ENCODE measurements at regions not wholly inside any gene's neighbourhood (a gene's known extent, or its start where the extent isn't known, plus 50 kb on each side); places are given as distances from the start of the nearest gene placed in this dataset.

GRCh38 chr3:187930021-187930420 lies 184.8 kb upstream of the BCL6 start:
- H3K36me3 ChIP-seq (ENCODE audit: control insufficient read depth, insufficient read depth, low read length): no peaks in the 10 kb centered on the region
- H3K9ac ChIP-seq (ENCODE audit: low read length): no peak overlapping the region
- H3K27me3 ChIP-seq (ENCODE audit: control insufficient read depth, insufficient read depth, low read length): no peaks in the 10 kb centered on the region
- H3K9me3 ChIP-seq (ENCODE audit: control insufficient read depth, low read length): no peaks in the 10 kb centered on the region
- H3K4me3 ChIP-seq (ENCODE audit: low read length): no peak overlapping the region
- H3K4me1 ChIP-seq (ENCODE audit: control insufficient read depth, insufficient read depth, low read length): no peaks in the 10 kb centered on the region

GRCh38 chr3:187931101-187931500 lies 185.8 kb upstream of the BCL6 start:
- Histone ChIP-seq H3K27me3 (ENCODE audit: control insufficient read depth, insufficient read depth, low read length) (no peaks in the 10 kb centered on the region), H3K4me3 (ENCODE audit: low read length) (no peak overlapping the region), H3K9ac (ENCODE audit: low read length) (no peak overlapping the region), H3K4me1 (ENCODE audit: control insufficient read depth, insufficient read depth, low read length) (no peaks in the 10 kb centered on the region), H3K36me3 (ENCODE audit: control insufficient read depth, insufficient read depth, low read length) (no peaks in the 10 kb centered on the region), H3K9me3 (ENCODE audit: control insufficient read depth, low read length) (no peaks in the 10 kb centered on the region)

GRCh38 chr3:187931770-187932278 lies 186.6 kb upstream of the BCL6 start:
- H3K9me3 ChIP-seq (ENCODE audit: control insufficient read depth, low read length): no peaks in the 10 kb centered on the region
- no peaks in the 10 kb centered on the region for H3K27me3 ChIP-seq (ENCODE audit: control insufficient read depth, insufficient read depth, low read length)
- H3K36me3 ChIP-seq (ENCODE audit: control insufficient read depth, insufficient read depth, low read length): no peaks in the 10 kb centered on the region
- no peak overlapping the region for H3K9ac ChIP-seq (ENCODE audit: low read length)
- no peaks in the 10 kb centered on the region for H3K4me1 ChIP-seq (ENCODE audit: control insufficient read depth, insufficient read depth, low read length)
- no peak overlapping the region for H3K4me3 ChIP-seq (ENCODE audit: low read length)

GRCh38 chr3:187932530-187932929 lies 187.3 kb upstream of the BCL6 start:
- Histone ChIP-seq H3K27me3 (ENCODE audit: control insufficient read depth, insufficient read depth, low read length) (no peaks in the 10 kb centered on the region), H3K9me3 (ENCODE audit: control insufficient read depth, low read length) (no peaks in the 10 kb centered on the region), H3K4me1 (ENCODE audit: control insufficient read depth, insufficient read depth, low read length) (no peaks in the 10 kb centered on the region), H3K4me3 (ENCODE audit: low read length) (no peak overlapping the region), H3K9ac (ENCODE audit: low read length) (no peak overlapping the region), H3K36me3 (ENCODE audit: control insufficient read depth, insufficient read depth, low read length) (no peaks in the 10 kb centered on the region)

GRCh38 chr3:187935623-187936156 lies 190.4 kb upstream of the BCL6 start:
- no peaks in the 10 kb centered on the region for H3K9me3 ChIP-seq (ENCODE audit: control insufficient read depth, low read length)
- no peaks in the 10 kb centered on the region for H3K36me3 ChIP-seq (ENCODE audit: control insufficient read depth, insufficient read depth, low read length)
- no peak overlapping the region for H3K4me3 ChIP-seq (ENCODE audit: low read length)
- no peaks in the 10 kb centered on the region for H3K27me3 ChIP-seq (ENCODE audit: control insufficient read depth, insufficient read depth, low read length)
- no peaks in the 10 kb centered on the region for H3K4me1 ChIP-seq (ENCODE audit: control insufficient read depth, insufficient read depth, low read length)
- H3K9ac ChIP-seq (ENCODE audit: low read length): no peak overlapping the region

- no peaks in the 10 kb centered on the region for H3K9me3 ChIP-seq (ENCODE audit: control insufficient read depth, low read length)
- H3K4me1 ChIP-seq (ENCODE audit: control insufficient read depth, insufficient read depth, low read length): no peaks in the 10 kb centered on the region
- H3K4me3 ChIP-seq (ENCODE audit: low read length): no peak overlapping the region
- H3K27me3 ChIP-seq (ENCODE audit: control insufficient read depth, insufficient read depth, low read length): no peaks in the 10 kb centered on the region
- no peaks in the 10 kb centered on the region for H3K36me3 ChIP-seq (ENCODE audit: control insufficient read depth, insufficient read depth, low read length)
- no peak overlapping the region for H3K9ac ChIP-seq (ENCODE audit: low read length)
These were observed 191.4 kb upstream of the BCL6 start for GRCh38 chr3:187936676-187937075.

- H3K9me3 ChIP-seq (ENCODE audit: control insufficient read depth, low read length): no peaks in the 10 kb centered on the region
- H3K4me1 ChIP-seq (ENCODE audit: control insufficient read depth, insufficient read depth, low read length): peaks cover 6% of the 10 kb centered on the region
- no peaks in the 10 kb centered on the region for H3K36me3 ChIP-seq (ENCODE audit: control insufficient read depth, insufficient read depth, low read length)
These were observed 194.6 kb upstream of the BCL6 start for GRCh38 chr3:187939891-187940290.

GRCh38 chr3:187941135-187941847 lies 196.0 kb upstream of the BCL6 start:
- no peak overlapping the region for H3K4me3 ChIP-seq (ENCODE audit: low read length)
- no peaks in the 10 kb centered on the region for H3K9me3 ChIP-seq (ENCODE audit: control insufficient read depth, low read length)
- no peaks in the 10 kb centered on the region for H3K36me3 ChIP-seq (ENCODE audit: control insufficient read depth, insufficient read depth, low read length)
- no peak overlapping the region for H3K9ac ChIP-seq (ENCODE audit: low read length)
- H3K27me3 ChIP-seq (ENCODE audit: control insufficient read depth, insufficient read depth, low read length): no peaks in the 10 kb centered on the region
- H3K4me1 ChIP-seq (ENCODE audit: control insufficient read depth, insufficient read depth, low read length): peaks cover 6% of the 10 kb centered on the region

More at GRCh38 chr3:187939891-187940290, 194.6 kb upstream of the BCL6 start:
- H3K4me3 ChIP-seq (ENCODE audit: low read length): no peak overlapping the region
- H3K9ac ChIP-seq (ENCODE audit: low read length): no peak overlapping the region
- H3K27me3 ChIP-seq (ENCODE audit: control insufficient read depth, insufficient read depth, low read length): no peaks in the 10 kb centered on the region

- H3K4me3 ChIP-seq (ENCODE audit: low read length): no peak overlapping the region
- H3K36me3 ChIP-seq (ENCODE audit: control insufficient read depth, insufficient read depth, low read length): no peaks in the 10 kb centered on the region
These were observed 196.6 kb upstream of the BCL6 start for GRCh38 chr3:187941848-187942194.

GRCh38 chr3:187942658-187943241 lies 197.5 kb upstream of the BCL6 start:
- Histone ChIP-seq H3K4me3 (ENCODE audit: low read length) (no peak overlapping the region), H3K4me1 (ENCODE audit: control insufficient read depth, insufficient read depth, low read length) (peaks cover 6% of the 10 kb centered on the region), H3K9ac (ENCODE audit: low read length) (no peak overlapping the region), H3K27me3 (ENCODE audit: control insufficient read depth, insufficient read depth, low read length) (no peaks in the 10 kb centered on the region), H3K9me3 (ENCODE audit: control insufficient read depth, low read length) (no peaks in the 10 kb centered on the region), H3K36me3 (ENCODE audit: control insufficient read depth, insufficient read depth, low read length) (no peaks in the 10 kb centered on the region)

More at GRCh38 chr3:187941848-187942194, 196.6 kb upstream of the BCL6 start:
- H3K4me1 ChIP-seq (ENCODE audit: control insufficient read depth, insufficient read depth, low read length): peaks cover 6% of the 10 kb centered on the region
- no peak overlapping the region for H3K9ac ChIP-seq (ENCODE audit: low read length)
- H3K9me3 ChIP-seq (ENCODE audit: control insufficient read depth, low read length): no peaks in the 10 kb centered on the region
- H3K27me3 ChIP-seq (ENCODE audit: control insufficient read depth, insufficient read depth, low read length): no peaks in the 10 kb centered on the region

- Histone ChIP-seq H3K36me3 (ENCODE audit: control insufficient read depth, insufficient read depth, low read length) (no peaks in the 10 kb centered on the region), H3K27me3 (ENCODE audit: control insufficient read depth, insufficient read depth, low read length) (no peaks in the 10 kb centered on the region), H3K4me1 (ENCODE audit: control insufficient read depth, insufficient read depth, low read length) (peaks cover 6% of the 10 kb centered on the region)
These were observed 198.6 kb upstream of the BCL6 start for GRCh38 chr3:187943677-187944389.

More at GRCh38 chr3:187943677-187944389, 198.6 kb upstream of the BCL6 start:
- Histone ChIP-seq H3K9me3 (ENCODE audit: control insufficient read depth, low read length) (no peaks in the 10 kb centered on the region), H3K9ac (ENCODE audit: low read length) (no peak overlapping the region), H3K4me3 (ENCODE audit: low read length) (no peak overlapping the region)

All from mucosa of stomach (tissue), 1 donor.